Transverse colon (tissue), 4 donors: ENCODE measurements at regions not wholly inside any gene's neighbourhood (a gene's known extent, or its start where the extent isn't known, plus 50 kb on each side); places are given as distances from the start of the nearest gene placed in this dataset.

Experiments used
- DNase-seq: peaks from one replicate; pipeline ENCODE4 v3.0.0-alpha.2; 2019
- H3K27ac ChIP-seq, 4 donors: fragments of 200-600 bp; sonication (generic); 2 replicates each; pipeline ENCODE4 v1.5.1; 2016 to 2018; ENCODE audit warnings: inconsistent platforms in 4 of 4
- H3K27me3 ChIP-seq: fragments of 200-600 bp; sonication (generic); 2 replicates; pipeline ENCODE4 v1.5.1; 2017; ENCODE audit warnings: inconsistent platforms
- H3K36me3 ChIP-seq, 4 donors: fragments of 200-600 bp; sonication (generic); 2 replicates each; pipeline ENCODE4 v1.5.1; 2017 to 2019; ENCODE audit warnings: inconsistent platforms in 4 of 4
- H3K4me1 ChIP-seq, 4 donors: fragments of 200-600 bp; sonication (generic); 2 replicates each; pipeline ENCODE4 v1.5.1; 2017 to 2020; ENCODE audit warnings: inconsistent platforms in 4 of 4
- H3K4me3 ChIP-seq, 4 donors: fragments of 200-600 bp; sonication (generic); 1 replicate in 1 of 4; 2 replicates in 3 of 4; pipeline versions ENCODE4 v1.5.1 to v1.6.1; 2017 to 2019; ENCODE audit warnings: inconsistent platforms in 4 of 4
- H3K9me3 ChIP-seq, 2 donors: fragments of 200-600 bp; sonication (generic); 2 replicates each; pipeline ENCODE4 v1.5.1; 2017 to 2019; ENCODE audit warnings: inconsistent platforms in 2 of 2
- EP300 ChIP-seq: sonication (generic); formaldehyde crosslinking; IDR thresholded peaks from one replicate; pipeline ENCODE4 v1.6.1; 2017; ENCODE audit warnings: antibody characterized with exemption, low read depth
- POLR2A ChIP-seq: fragments of 450-650 bp; IDR thresholded peaks from one replicate; pipeline ENCODE4 v1.6.1; 2016; ENCODE audit warnings: antibody characterized with exemption, mild to moderate bottlenecking, moderate library complexity
- POLR2AphosphoS5 ChIP-seq, 3 donors: sonication (generic); formaldehyde crosslinking; IDR thresholded peaks; one replicate each; pipeline ENCODE4 v1.6.1; 2016; ENCODE audit warnings: antibody characterized with exemption in 3 of 3
- WGBS, 2 donors: methylation state at CpG; one replicate each; pipeline ENCODE4 v1.1.5; 2018; ENCODE audit warnings: low coverage in 1 of 2; 5-methylcytosine and 5-hydroxymethylcytosine counted together
- in situ Hi-C, 4 donors: fragments of 200-750 bp; cut with MboI; loops; one replicate each; pipeline versions ENCODE4 v1.15.0 to v1.15.1; 2017; ENCODE audit warnings: low sequenced_read_pairs in 3 of 4, low pct_ligation_motif_present in 1 of 4, low pct_unique_long_range_greater_than_20kb in 1 of 4
- intact Hi-C: fragments of 100-400 bp; cut with DNase I; formaldehyde crosslinking; loops from one replicate; pipeline ENCODE4 v1.15.1; 2023; ENCODE audit warnings: low total_unique reads
- TF ChIP-seq, protein P1 (sequence below), 5 experiments: fragments of 200-600 bp in 3 of 5; fragments of 450-650 bp in 2 of 5; sonication (generic) in 3 of 5; IDR thresholded peaks; 1 replicate in 2 of 5; 2 replicates in 3 of 5; pipeline ENCODE4 v1.5.1; 2016 to 2017; ENCODE audit warnings: antibody characterized with exemption in 5 of 5, inconsistent platforms in 3 of 5, mild to moderate bottlenecking in 2 of 5, moderate library complexity in 1 of 5

DNA sequence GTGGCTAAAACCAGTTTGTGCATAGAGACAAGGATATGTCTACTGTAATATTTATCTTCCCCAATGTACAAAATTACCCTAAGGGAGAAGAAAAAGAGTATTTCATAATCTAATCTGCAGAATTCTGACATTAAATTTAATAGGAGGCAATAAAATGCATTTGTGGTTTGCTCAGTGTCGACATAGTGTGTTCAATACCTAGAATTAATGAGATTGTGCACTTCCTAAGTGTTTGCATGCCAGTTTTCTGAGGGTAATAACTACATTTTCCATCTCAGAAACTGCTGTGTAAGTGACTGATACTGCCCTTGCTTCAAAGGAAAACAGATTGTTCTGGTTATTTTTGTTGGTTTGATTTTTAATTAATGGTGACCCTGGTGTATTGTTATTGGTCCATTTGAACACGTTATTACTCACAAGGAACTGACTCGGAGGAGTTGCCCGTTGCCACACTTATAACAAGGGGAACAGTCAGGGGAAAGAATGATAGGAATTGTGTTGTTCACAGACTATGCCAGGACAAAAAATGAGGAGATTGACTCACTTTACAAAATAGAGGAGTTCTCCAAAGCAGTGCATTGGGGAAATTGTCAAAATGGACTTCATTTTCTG is 960.3 kb upstream of the TMEM132C start:
- H3K27me3 ChIP-seq: no peaks in the 10 kb centered on the region
- H3K4me3 ChIP-seq: no peak overlapping the region
- no peaks in the 10 kb centered on the region for H3K4me1 ChIP-seq
- in situ Hi-C loops: no loop called here
- no peaks in the 10 kb centered on the region for H3K36me3 ChIP-seq
- no peak overlapping the region for H3K27ac ChIP-seq
- DNase-seq: no peak
- no peak for TF ChIP-seq POLR2AphosphoS5 (IDR thresholded peaks at IDR 0.05)
- no peak for TF ChIP-seq POLR2A
- intact Hi-C loops: no loop called here
- H3K9me3 ChIP-seq: no peaks in the 10 kb centered on the region
- 64 to 75% methylated on average over 3 to 4 of the region's 4 CpGs for WGBS, 2 donors

DNA sequence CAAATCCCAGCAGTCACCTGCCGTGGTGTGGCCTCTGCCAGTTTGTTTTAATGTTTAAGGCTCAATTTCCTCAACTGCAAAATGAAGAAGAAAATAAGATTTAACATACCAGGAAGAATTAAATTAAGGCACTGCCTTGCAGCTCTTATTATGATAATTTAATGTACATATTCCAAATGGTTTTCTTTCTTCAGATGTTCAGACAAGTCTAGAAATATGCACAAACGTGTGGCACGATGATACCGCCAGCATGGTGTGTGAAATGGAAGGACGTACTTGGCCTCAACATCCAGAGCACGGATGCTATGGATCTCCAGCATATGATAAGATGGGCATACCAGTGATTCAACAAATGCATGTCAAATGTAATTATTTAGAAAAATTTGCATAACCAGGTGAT is 959.4 kb upstream of the TMEM132C start:
- Histone ChIP-seq H3K4me1 (no peaks in the 10 kb centered on the region), H3K27me3 (no peaks in the 10 kb centered on the region), H3K27ac (no peak overlapping the region), H3K4me3 (no peak overlapping the region), H3K9me3 (no peaks in the 10 kb centered on the region), H3K36me3 (no peaks in the 10 kb centered on the region)
- WGBS, 2 donors: 72 to 83% methylated on average over 4 to 6 of the region's 6 CpGs
- TF ChIP-seq POLR2AphosphoS5 (IDR thresholded peaks at IDR 0.05): no peak
- no peak for TF ChIP-seq POLR2A
- TF ChIP-seq, protein P1, sequence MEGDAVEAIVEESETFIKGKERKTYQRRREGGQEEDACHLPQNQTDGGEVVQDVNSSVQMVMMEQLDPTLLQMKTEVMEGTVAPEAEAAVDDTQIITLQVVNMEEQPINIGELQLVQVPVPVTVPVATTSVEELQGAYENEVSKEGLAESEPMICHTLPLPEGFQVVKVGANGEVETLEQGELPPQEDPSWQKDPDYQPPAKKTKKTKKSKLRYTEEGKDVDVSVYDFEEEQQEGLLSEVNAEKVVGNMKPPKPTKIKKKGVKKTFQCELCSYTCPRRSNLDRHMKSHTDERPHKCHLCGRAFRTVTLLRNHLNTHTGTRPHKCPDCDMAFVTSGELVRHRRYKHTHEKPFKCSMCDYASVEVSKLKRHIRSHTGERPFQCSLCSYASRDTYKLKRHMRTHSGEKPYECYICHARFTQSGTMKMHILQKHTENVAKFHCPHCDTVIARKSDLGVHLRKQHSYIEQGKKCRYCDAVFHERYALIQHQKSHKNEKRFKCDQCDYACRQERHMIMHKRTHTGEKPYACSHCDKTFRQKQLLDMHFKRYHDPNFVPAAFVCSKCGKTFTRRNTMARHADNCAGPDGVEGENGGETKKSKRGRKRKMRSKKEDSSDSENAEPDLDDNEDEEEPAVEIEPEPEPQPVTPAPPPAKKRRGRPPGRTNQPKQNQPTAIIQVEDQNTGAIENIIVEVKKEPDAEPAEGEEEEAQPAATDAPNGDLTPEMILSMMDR (IDR thresholded peaks at IDR 0.05): no peak
- no peak for TF ChIP-seq EP300
- intact Hi-C loops: no loop called here
- no peak for DNase-seq
- in situ Hi-C loops: no loop called here

DNA sequence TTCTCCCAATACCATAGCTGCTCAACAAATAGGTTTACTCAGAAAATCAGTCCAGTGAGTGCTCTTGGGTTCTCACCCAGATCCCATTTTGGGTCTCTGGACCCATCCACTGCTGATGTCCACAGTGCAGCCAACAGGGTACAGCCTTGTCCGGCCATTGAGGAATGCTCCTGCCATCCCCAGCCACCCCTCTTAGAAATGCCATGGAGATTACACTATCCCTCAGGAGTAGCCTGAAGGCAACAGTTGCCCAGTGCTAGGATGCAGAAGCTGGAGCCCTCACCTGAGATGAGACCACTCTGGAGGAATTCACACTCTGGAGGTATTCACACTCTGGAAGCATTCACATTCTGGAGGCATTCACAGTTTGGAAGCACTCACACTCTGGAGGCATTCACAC is 958.8 kb upstream of the TMEM132C start:
- intact Hi-C loops (no loop called here), in situ Hi-C loops (no loop called here)
- Histone ChIP-seq H3K9me3 (no peaks in the 10 kb centered on the region), H3K27me3 (no peaks in the 10 kb centered on the region), H3K4me1 (no peaks in the 10 kb centered on the region), H3K27ac (no peak overlapping the region), H3K36me3 (no peaks in the 10 kb centered on the region), H3K4me3 (no peak overlapping the region)
- no peak for DNase-seq
- TF ChIP-seq, protein P1 (IDR thresholded peaks at IDR 0.05): no peak
- no peak for TF ChIP-seq EP300
- TF ChIP-seq POLR2A: no peak
- TF ChIP-seq POLR2AphosphoS5 (IDR thresholded peaks at IDR 0.05): no peak
- WGBS, 2 donors: 100% methylated on average over 1 of the region's 1 CpG; no CpG with 5 or more reads in 1 of the 2 donors

DNA sequence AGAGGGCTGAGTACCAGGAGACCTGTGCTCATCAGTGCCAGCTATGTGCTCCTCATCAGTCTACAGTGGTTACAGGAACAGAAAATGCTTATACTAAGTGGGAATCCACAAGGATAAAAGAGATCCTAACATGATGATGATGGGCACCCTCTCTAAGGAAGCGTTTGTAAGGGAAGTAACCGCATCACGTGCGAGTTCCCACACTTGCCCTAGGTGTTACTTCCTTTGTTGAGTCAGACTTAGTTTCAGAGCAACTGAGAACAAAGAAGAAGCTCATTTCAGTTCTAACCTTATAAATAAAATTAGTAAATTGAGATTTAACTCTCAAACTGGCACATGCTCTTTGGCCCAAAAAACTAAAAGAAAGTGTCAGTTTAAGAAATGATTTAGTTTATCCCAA is 956.4 kb upstream of the TMEM132C start:
- Histone ChIP-seq H3K9me3 (no peaks in the 10 kb centered on the region), H3K36me3 (no peaks in the 10 kb centered on the region), H3K4me3 (no peak overlapping the region), H3K27me3 (no peaks in the 10 kb centered on the region), H3K27ac (no peak overlapping the region), H3K4me1 (no peaks in the 10 kb centered on the region)
- TF ChIP-seq EP300: no peak
- TF ChIP-seq, protein P1 (IDR thresholded peaks at IDR 0.05): no peak
- no peak for TF ChIP-seq POLR2A
- TF ChIP-seq POLR2AphosphoS5 (IDR thresholded peaks at IDR 0.05): no peak
- 60% methylated on average over 2 to 4 of the region's 4 CpGs for WGBS, 2 donors
- DNase-seq: no peak
- intact Hi-C loops (no loop called here), in situ Hi-C loops (no loop called here)
